GM18499 (cell line): ENCODE measurements at regions not wholly inside any gene's neighbourhood (a gene's known extent, or its start where the extent isn't known, plus 50 kb on each side); places are given as distances from the start of the nearest gene placed in this dataset.
"Not testable (repeated sequence)": the region's sequence is repeated elsewhere in the genome, so short reads cannot be mapped to it uniquely, and the experiment has no call there.

Source experiments
- ATAC-seq: cut with Tn5 transposase; IDR thresholded peaks from one replicate; pipeline ENCODE4 v1.9.1; 2021; ENCODE audit warnings: moderate number of reproducible peaks; ENCODE audit not compliant: insufficient read depth, unreplicated experiment

- ATAC-seq = no peak
These were observed 276.4 kb downstream of the FOXL1 start for GRCh38 chr16:86854626-86855294.

DNA sequence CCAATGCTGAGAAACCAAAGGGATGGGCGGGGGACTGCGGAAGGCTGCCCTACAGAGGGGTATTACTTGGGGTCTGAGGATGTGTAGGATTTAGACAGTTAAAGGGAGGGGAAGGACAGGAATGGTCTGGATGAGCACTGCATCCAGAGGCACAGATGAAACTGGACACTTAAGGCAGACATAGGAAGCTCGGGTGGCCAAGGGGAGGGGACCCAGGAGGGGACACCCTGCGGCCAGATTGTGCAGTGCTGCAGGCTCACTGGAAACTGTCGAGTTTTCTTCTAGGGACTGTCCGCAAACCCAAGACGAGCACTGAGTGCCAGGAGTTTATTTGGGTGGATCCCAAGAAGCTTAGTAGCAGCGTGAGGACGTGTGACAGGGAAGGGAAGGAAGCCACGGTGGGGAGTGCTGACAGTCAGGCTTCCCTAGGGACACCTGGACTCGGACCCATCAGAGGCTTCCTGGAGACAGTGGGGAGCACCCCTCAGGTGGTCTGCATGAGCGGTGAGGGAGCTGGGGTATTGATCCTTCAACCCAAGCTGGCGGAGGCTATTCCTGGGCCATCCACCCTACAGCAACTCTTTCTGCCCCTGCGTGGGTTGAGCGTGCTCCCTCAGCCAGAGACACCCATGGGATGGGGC lies 278.7 kb downstream of the FOXL1 start:
- no peak for ATAC-seq

- no peak for ATAC-seq
These were observed 279.5 kb downstream of the FOXL1 start for GRCh38 chr16:86857807-86858206.

GRCh38 chr16:86858501-86858900 lies 280.2 kb downstream of the FOXL1 start:
- ATAC-seq = no peak

DNA sequence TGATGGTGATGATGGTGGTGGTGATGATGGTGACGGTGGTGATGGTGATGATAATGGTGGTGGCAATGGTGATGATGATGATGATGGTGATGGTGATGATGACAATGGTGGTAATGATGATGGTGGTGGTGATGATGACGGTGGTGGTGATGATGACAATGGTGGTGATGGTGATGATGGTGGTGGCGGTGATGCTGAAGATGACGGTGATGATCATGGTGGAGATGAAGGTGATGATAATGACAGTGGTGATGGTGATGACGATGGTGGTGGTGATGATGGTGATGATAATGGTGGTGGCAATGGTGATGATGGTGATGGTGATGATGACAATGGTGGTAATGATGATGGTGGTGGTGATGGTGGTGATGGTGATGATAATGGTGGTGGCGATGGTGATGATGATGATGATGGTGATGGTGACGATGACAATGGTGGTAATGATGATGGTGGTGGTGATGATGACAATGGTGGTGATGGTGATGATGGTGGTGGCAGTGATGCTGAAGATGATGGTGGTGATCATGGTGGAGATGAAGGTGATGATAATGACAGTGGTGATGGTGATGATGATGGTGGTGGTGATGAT lies 283.0 kb downstream of the FOXL1 start:
- not testable (repeated sequence) for ATAC-seq

DNA sequence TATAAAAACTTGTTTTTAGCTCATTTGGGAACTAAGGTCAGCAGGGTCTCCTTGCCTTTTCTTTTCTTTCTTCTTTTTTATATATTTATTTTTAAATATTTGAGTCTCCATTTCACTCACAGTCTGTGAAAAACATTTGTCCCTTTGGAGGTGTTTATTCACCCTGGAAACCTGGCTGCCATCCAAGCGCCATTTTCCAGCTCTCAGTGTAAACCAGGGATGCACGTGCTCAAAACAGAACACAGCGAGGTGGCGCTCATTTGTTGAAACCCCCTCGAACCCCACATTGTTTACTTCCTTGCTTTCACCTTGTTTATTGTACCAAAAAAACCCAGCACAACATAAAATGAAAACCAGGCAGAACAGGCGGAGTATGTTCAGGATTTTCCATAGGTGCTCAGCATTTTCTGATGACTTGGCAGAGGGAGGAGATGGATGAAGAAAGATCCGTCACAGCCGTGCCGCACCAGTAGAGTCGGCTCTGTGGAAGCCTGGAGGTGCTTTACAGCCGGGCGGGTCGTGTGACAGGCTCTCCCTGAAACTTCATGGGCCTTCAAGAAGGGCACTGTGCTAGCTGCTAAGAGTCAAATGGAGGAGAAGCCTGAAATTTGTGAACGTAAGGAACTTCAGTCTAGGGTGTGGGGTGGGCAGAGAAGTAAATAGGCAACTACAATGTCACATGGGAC lies 284.4 kb downstream of the FOXL1 start:
- no peak for ATAC-seq

DNA sequence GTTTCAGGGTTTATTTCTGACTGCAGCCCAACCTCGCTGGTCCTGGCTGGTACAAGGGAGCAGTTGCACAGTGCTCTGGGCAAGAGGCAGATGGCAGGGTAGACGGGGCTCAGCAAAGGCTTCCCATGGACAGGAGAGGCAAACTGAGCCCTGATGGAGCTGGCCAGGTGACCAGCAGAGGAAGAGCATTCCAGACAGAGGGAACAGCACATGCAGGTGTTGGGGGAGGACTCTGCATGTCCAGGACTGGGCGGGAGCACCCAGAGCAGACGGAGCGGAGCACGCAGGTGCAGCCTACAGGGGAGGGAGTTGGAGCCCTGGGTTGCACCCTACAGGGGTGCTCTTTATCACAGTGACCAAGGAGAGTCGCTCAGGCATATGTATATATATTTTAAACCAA lies 285.3 kb downstream of the FOXL1 start:
- ATAC-seq = no peak

GRCh38 chr16:86864586-86864985 lies 286.2 kb downstream of the FOXL1 start:
- no peak for ATAC-seq

DNA sequence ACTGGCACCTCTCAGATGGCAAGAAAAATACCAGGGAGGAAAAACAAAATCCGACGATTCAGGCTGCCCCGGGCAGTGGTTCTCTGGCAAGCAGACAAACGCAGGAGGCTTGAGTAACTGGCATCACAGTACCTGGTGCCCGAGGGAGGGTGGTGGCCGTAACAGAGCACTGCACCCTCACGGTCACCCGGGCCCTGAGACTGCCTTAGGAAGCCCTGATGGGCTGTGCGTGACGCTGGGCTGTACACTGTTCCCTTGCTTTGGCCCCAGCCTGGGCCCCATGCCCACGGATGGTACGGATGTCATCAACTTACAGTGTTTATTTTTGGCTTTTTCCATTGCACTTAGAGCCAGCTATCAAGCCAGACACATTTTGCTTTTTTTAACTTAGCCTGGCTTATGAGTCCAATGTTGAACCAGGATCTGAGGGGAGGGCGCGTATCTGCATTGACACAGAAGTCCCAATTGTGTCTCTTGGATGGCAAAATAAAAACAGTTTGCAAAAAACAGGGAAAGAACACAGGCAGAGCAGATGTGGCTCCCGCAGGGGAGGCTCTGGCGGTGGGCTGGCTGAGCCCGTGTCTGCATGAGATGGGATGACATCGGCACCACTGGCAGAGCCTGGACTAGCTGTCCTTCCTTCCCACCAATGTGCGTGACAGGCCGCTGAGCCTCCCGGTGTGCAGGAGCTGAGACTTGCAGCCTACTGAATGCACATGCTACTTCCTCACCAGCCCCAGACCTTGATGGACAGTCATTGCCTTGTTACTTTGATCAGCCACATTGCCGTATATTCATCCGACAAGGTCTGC lies 287.7 kb downstream of the FOXL1 start:
- ATAC-seq = no peak

- no peak for ATAC-seq
These were observed 288.8 kb downstream of the FOXL1 start for GRCh38 chr16:86866986-86867722.

- no peak for ATAC-seq
These were observed 289.7 kb downstream of the FOXL1 start for GRCh38 chr16:86868070-86868469.

- ATAC-seq = no peak
These were observed 290.4 kb downstream of the FOXL1 start for GRCh38 chr16:86868786-86869185.

DNA sequence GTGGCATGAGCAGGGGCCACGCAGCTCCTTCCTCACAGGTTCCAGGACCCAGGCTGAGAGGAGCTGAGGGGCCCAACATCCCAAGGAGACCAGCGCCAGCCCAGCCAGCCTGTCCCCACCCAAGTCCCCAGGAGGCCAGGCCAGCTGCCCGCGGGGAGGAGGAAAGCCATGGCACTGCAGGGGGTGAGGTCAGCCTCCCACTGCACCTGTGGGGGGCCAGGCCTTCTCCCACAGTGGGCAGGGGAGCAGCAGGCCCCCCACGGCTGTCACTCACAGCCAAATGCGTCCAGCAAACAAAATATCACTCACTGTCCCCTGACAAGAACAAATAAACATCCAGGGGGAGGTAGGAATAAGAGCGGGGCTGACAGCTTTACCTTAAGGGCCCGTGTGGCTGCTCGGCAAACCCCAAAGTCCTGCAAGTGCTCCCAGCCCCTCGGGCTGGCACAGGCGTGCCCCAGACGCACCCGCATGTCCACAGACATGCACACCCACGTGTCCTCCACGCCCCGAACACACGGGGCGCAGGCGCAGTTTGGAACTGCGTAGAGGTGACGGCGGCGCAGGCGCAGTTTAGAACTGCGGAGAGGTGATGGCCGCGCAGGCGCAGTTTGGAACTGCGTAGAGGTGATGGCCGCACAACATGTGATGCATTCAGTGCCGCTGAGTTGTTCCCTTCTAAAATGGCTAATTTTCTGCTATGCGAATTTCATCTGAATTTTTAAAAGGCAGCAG lies 291.1 kb downstream of the FOXL1 start:
- no peak for ATAC-seq

- ATAC-seq = no peak
These were observed 292.0 kb downstream of the FOXL1 start for GRCh38 chr16:86870380-86870779.

- ATAC-seq = no peak
These were observed 293.8 kb downstream of the FOXL1 start for GRCh38 chr16:86872131-86872530.

- ATAC-seq = no peak
These were observed 294.5 kb downstream of the FOXL1 start for GRCh38 chr16:86872833-86873232.

DNA sequence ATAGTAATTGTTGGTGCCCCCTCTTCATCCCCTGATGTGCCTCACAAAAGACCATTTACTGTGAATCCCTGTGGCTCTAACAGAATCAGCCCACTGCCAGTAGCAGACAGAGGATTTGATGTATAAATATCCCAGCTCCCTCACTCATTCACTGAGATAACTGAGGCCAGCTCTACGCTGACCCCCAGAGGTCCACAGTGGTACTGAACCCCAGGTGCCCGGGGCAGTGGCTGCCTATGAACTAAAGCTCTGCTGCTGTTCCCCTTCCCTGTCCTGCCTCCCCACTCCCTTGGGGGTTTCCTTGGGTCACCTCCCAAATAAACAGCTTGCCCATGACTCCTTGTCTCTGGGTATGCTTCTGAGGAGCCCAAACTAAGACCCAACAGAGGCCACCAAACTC lies 295.8 kb downstream of the FOXL1 start:
- no peak for ATAC-seq

DNA sequence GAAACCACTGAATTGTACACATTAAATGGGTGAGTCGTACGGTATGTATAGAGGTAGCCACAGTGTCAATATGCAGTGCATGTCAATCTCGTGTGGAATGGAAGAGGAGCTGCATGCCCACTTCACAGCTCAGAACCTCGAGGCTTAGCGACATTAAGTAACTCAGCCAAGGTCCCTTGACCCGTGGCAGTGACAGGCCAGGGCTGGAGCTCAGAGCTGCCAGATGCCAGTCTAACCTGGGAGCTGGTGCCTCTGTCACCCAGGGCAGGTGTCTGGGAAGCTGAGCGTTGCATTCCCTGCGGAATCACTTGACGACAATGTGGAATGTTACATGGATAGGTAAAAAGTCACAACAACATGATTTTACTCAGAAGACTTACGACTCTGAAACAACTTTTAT lies 298.1 kb downstream of the FOXL1 start:
- no peak for ATAC-seq

DNA sequence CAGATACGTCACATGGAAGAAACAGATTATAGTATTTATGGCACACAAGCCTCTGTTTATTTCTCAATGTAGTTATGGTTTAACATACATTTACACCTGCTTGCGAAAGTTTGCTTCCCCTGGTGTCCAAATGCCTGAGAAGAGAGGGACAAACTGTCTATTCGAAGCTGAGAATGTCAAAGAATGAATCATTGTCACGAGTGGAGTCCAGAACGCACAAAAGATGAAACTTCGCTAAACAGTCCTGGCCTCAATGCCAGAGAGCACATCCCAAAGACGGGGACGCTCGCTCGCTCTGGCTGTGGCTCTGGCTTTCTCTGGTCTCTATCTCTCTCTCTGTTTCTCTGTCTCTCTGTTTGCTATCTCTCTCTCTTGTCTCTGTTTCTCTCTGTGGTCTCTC lies 298.8 kb downstream of the FOXL1 start:
- no peak for ATAC-seq
